GM12864 (cell line): ENCODE measurements at regions not wholly inside any gene's neighbourhood (a gene's known extent, or its start where the extent isn't known, plus 50 kb on each side); places are given as distances from the start of the nearest gene placed in this dataset.

Experiments
- DNase-seq: peaks from one replicate; pipeline ENCODE4 v3.0.0-alpha.2; 2011; ENCODE audit warnings: low read depth
- H3K4me3 ChIP-seq: 2 replicates; pipeline ENCODE4 v1.5.1; 2011; ENCODE audit warnings: mild to moderate bottlenecking, low read depth, low read length, control low read depth
- TF ChIP-seq, protein P1 (sequence below): IDR thresholded peaks from 2 replicates; pipeline ENCODE4 v1.5.1; 2011; ENCODE audit warnings: low read depth, mild to moderate bottlenecking, moderate library complexity, low read length, control low read depth, inconsistent platforms; ENCODE audit errors: missing control alignments

DNA sequence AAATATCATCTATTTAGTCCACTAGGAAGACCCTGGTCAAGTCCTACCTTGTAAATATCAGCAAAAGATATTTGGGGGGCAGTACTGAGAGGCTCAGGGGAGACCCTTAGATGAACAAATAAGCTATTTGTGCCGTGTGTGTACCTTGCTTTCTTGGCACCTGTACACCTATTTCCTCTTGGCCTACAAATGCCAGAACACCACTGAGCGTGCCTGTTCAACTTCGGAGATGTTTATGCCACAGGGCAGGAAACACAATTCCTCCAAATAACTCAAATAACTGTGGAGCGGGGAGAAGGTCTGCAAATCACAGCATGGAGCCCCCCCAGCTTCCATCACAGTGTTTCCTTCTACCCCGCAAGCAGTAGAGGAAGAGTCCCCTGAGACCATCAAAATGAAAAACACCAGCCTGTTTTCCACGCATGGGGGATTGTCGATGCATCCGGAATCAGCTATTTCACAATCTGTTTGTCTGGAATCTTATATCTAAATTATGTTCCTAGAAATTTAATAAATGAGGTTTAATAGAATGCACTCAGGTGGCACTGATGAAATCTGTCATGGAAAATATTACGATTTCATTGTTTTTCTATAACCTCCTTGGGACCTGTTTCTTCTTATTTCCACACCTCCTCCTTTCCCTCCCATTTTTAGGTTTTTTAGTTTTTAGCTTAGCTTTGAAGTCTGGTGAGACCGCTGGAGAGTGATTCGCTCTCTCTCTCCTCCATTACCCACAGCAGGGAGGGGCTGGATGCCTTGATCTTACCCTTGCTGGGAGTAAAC is 254.0 kb upstream of the SRRM4 start:
- TF ChIP-seq, protein P1, sequence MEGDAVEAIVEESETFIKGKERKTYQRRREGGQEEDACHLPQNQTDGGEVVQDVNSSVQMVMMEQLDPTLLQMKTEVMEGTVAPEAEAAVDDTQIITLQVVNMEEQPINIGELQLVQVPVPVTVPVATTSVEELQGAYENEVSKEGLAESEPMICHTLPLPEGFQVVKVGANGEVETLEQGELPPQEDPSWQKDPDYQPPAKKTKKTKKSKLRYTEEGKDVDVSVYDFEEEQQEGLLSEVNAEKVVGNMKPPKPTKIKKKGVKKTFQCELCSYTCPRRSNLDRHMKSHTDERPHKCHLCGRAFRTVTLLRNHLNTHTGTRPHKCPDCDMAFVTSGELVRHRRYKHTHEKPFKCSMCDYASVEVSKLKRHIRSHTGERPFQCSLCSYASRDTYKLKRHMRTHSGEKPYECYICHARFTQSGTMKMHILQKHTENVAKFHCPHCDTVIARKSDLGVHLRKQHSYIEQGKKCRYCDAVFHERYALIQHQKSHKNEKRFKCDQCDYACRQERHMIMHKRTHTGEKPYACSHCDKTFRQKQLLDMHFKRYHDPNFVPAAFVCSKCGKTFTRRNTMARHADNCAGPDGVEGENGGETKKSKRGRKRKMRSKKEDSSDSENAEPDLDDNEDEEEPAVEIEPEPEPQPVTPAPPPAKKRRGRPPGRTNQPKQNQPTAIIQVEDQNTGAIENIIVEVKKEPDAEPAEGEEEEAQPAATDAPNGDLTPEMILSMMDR, result no peak
- DNase-seq, result no peak
- H3K4me3 ChIP-seq, result no peak overlapping the region

DNA sequence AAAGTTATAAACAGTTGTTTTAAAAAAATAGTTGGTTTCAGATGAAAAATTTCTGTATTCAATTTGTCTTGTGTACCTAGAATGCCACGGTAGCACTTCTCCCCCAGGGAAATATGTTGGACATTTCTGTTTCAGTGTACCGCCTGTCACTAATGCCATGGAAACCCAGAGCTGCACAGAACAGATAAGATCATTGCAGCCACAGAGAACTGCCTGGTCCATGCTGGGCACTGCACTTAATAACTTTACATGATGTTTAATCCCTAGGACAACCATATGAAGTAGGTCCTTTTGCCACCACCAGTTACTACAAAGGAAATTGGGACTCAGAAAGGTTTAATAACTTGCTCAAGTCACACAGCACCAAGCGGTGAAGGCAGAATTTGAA is 253.4 kb upstream of the SRRM4 start:
- TF ChIP-seq, protein P1, result no peak
- H3K4me3 ChIP-seq, result no peak overlapping the region

GRCh38 chr12:118734266-118734665 is 247.1 kb upstream of the SRRM4 start:
- no peak overlapping the region for H3K4me3 ChIP-seq
- DNase-seq, result no peak
- TF ChIP-seq, protein P1, result no peak

More for the DNA sequence above, 253.4 kb upstream of the SRRM4 start:
- DNase-seq, result no peak

DNA sequence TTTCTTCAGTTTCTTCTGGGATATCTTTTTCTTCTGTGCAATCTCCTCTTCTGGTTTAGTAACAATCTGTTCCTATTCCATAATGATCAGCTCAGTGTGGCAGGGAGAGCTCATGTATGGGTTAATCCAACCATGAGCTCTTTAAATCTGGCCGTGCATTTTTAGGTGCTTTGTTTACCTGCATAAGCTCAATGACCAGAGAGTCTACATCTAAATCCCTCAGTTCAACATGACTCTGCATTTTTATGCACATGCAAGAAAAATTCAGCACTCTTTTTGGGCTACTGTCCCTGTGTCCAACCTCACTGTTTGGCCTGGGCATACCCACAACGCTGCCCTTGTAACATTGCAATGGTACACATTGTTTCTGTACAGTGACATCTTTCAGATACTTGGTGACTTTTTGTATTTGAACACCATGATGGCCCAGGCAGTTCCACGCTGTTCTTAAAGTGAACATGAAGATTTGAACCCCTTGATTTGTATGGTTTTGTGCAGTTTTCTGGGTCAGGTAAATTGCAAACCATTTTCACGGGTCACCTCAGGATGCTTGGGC is 243.3 kb upstream of the SRRM4 start:
- DNase-seq, result no peak
- TF ChIP-seq, protein P1, result no peak
- no peak overlapping the region for H3K4me3 ChIP-seq

DNA sequence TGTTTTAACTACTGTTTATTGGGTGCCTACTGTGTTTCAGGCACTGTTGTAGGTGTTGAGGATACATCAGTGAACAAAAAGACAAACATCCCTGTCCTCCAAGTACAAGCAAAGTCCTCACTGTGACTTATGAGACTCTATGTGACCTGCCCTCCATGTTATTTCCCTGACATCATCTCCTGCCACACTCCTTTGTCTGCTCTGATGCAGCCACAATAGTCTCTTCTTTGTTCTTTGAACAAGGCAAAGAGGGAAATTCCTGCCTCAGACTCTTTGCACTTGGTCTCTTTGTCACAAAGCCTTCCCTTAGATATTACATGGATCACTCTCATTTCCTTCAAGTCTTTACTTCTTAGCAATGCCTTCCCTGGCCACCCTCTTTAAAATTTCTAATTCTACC is 240.1 kb upstream of the SRRM4 start:
- TF ChIP-seq, protein P1, result no peak
- DNase-seq, result no peak
- H3K4me3 ChIP-seq, result no peak overlapping the region

DNA sequence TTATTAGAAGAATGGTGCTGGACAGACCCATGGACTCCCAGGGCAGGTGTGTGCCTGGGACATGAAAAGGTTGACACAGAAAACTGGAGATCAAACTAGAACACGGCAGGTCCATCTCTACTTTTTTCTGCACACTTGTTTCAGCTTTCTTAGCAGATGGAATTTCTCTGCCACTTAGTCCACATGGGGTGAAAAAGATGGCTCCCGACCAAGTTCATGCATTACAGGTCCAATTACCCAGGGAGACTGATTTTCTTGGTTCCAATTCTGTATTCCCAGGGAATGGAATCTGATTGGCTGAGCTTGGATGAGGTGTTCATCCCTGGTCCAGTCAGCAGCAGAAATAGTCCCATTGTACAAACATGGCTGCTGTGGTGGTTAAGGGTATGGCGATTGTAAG is 238.9 kb upstream of the SRRM4 start:
- TF ChIP-seq, protein P1, result no peak

More for the DNA sequence above, 238.9 kb upstream of the SRRM4 start:
- H3K4me3 ChIP-seq, result no peak overlapping the region
- no peak for DNase-seq
